NCI-H2029 treated with DMSO at 0.1 percent for 48 hours (cell line): ENCODE measurements at regions not wholly inside any gene's neighbourhood (a gene's known extent, or its start where the extent isn't known, plus 50 kb on each side); places are given as distances from the start of the nearest gene placed in this dataset.

Source experiments
- DNase-seq: peaks from one replicate; lab custom pipeline; 2025; lab: John Stamatoyannopoulos, UW

- DNase-seq: no peak
Observed at GRCh38 chr6:95780037-95780436, 202.7 kb downstream of the MANEA start.

DNA sequence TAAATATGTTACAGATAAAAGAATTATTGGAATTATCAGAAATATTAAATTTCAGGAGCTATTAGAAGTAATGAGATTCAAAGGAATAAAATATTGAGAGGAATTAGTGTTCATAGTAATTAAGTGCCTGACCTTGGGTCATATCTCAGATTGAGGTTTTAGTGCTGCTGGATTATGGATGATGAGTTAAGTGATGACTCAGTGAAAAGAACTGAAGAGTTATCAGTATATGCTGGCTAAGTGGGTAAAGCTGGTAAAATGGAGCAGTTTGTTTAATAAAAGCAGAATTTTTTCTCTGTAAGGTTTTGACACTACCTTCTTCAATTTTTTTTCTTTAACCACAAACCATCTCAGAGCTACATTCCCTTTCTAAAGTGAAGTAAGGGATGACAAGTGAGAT is 206.7 kb downstream of the MANEA start:
- DNase-seq: no peak

- no peak for DNase-seq
Observed at GRCh38 chr6:95784869-95785268, 207.5 kb downstream of the MANEA start.

GRCh38 chr6:95785785-95786184 is 208.4 kb downstream of the MANEA start:
- no peak for DNase-seq

- DNase-seq: no peak
Observed at GRCh38 chr6:95786802-95787201, 209.5 kb downstream of the MANEA start.

GRCh38 chr6:95790787-95791186 is 213.5 kb downstream of the MANEA start:
- no peak for DNase-seq

DNA sequence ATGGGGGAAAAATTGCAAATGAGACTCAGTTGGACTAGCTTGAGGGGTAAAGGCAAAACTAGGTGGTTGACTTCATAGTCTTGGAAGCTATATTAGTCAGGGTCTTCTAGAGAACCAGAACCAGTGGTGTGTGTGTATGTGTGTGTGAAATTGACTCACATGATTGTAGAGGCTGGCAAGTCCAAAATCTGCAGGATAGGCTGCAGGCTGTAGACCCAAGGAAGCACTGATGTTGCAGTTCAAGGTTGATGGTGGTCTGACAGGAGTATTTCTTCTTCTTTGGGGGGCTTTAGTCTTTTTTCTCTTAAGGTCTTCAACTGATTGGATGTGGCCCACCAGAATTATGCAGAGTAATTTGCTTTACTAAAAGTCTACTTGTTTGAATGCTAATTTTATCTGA is 217.4 kb downstream of the MANEA start:
- DNase-seq: no peak

DNA sequence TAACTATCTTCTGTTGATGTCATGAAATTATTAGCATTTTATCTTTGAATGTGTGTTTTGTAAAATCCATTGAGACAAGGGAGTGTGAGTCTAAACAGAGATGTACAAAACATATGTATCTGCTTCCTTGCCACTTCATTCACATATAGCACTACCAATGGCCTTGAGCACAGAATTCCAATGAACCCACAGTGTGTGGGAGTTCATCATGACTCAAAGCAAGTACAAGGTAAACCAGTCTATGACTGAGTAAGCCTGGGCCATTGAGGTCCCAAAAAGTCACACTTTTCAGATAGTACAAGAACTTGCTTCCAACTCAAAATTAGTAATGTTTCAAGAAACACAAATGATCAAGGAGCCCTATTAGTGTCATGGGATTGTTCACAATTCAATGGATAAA is 218.6 kb downstream of the MANEA start:
- no peak for DNase-seq

- no peak for DNase-seq
Observed at GRCh38 chr6:95797054-95797453, 218.7 kb upstream of the FUT9 start.

GRCh38 chr6:95802978-95803377 is 212.8 kb upstream of the FUT9 start:
- DNase-seq: no peak

GRCh38 chr6:95803889-95804288 is 211.9 kb upstream of the FUT9 start:
- DNase-seq: no peak

DNA sequence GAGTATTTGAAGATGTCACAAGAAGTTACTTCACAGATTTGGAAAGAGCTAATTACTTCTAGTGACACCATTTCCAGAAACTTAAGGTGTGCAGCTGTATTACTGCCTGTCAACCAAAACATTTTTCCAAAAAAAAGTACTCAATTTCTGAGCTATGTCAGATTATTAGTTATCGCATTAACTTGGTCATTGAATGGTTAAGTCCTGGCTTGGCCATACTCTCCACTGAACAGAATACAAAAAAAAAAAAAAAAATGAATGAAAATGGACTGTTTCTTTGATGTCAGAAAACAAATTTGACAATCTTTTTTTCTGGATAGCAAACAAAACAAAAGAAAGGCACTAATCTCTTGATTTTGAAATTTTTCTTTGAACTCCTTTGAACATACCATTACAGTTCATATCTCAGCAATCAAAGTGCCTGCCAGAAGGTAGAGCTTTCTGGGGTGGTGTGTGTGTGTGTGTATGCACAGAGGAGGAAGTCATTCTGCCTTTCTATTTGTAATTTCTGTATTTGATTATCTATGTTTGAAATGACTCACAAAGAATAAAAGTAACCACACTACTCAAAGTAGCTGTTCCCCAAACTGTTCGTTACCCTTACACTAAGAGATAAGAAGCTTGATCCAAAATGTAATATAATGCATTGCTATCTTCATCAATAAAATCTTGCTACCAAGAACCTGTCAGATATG is 210.8 kb upstream of the FUT9 start:
- DNase-seq: no peak

DNA sequence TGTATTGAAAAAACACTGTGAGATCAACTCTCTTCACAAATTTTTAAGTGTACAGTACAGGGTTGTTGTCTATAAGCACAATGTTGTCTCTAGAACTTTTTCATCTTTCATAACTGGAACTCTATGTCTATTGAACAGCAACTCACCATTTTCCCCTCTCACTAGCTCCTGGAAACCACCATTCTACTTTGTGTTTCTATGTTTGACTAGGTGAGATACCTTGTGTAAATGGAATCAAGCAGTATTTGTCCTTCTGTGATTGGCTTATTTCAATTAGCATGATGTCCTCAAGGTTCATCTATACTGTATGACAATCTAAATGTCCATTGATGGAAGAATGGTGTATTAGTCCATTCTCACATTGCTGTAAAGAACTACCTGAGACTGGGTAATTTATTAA is 210.1 kb upstream of the FUT9 start:
- no peak for DNase-seq

DNA sequence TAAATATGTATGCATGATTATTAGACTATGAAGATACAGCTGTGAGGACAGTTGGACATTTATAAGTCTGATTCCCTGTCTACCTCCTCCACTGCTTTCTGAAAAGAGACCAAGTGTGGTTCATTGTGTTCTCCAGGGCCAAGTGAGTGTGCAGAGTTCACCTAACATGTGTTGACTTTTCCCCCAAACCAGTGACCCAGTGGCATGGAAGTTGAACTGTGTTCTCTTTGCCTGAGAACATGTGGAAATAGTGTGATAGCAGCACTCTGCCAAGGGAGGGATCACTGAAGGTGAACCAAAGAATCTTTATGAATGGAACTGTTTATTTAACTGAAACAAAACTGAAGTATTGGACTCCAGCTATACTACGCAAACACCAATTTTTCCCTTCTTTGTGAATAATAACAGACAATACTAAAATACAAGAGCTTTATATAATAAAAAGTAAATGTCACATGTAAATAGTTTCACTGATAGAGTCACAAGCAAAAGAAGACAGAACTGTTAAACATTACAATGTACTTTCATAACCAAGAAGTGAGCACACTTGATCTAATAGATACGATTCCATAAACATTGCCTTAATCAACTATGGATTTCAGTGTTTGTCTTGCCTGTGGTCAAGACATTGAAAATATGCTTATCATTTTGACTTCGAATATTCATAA is 200.3 kb upstream of the FUT9 start:
- no peak for DNase-seq

- no peak for DNase-seq
Observed at GRCh38 chr6:95819461-95819860, 196.3 kb upstream of the FUT9 start.

- no peak for DNase-seq
Observed at GRCh38 chr6:95819939-95820338, 195.8 kb upstream of the FUT9 start.

DNA sequence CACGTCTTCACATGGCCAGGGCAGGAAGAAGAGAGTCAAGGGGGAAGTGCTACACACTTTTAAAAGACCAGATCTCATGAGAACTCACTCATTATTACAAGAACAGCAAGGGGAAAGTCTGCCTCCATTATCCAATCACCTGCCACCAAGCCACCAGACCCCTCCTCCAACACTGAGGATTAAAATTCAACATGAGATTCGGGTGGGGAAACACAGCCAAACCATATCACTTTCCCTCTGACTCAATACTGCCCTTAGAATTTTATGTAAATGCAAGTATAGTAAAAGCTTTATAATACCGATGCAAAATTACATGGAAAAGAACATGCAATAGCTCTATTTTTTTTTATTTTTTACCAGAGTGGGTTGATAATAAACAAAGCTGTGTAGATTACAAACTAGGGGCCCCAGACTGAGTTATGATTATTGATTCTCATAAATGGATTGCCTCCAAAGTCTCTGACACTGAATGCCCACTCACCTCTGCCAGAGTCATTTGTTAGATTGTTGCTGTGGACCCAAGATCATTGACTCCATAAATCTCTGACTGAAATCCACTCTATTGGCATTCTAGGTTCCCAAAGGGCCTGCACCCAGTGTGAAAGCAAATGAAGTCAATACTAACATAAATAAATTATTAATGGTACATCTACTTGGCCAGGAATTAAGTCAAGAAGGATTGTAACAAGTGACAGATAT is 184.8 kb upstream of the FUT9 start:
- DNase-seq: no peak

GRCh38 chr6:95837890-95838289 is 177.9 kb upstream of the FUT9 start:
- DNase-seq: no peak

DNA sequence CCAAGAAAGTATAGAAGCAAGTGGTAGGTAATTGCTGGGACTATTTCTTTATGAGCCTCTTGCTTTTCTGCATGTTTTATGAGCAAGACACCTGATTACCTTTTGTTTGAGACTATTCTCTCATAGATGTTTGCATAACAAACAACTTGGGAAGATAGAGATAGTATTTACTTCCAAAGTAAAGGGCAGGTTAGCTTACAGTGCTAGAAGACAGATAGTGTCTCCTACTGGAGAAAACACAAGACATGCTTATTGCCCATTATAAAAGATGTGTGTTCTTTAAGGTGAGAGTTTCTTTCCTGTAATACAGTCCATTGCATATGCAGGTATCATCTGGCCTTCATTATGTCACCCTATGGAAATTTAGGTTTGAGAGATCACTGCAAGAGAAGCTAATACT is 174.2 kb upstream of the FUT9 start:
- no peak for DNase-seq

- DNase-seq: no peak
Observed at GRCh38 chr6:95846652-95847051, 169.1 kb upstream of the FUT9 start.

DNA sequence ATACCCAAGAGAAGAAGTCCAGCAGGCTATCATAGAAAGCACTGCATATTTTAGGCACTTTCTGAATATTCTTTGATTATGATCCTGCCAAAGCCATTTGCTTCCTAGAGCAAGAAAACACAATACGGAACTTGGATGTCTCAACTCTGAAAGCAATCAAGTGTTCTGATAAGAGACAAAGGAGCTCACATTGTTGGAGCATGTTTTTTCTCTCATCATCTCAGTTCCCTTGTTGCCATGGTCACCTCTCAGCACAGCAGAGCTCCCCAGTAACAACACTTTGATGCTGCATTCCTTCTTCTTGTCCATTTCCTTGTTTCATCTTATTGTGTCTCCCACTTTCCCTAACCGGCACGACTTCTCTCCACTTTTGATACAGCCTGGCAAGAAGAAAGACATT is 168.7 kb upstream of the FUT9 start:
- DNase-seq: no peak

DNA sequence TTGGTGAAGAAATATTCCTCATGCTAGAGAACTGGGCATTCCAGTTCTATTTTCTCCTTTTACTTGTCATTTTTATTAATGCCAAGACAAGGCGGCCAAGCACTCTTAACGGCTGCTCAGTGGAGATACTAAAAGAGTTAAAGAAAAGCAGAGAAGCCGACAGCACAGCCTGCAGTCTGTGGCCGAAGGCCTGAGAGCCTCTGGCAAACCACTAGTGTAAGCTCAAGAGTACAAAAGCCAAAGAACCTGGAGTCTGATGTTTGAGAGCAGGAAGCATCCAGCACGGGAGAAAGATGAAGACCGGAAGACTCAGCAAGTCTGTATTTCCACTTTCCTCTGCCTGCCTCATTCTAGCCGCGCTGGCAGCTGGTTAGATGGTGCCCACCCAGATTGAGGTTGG is 167.1 kb upstream of the FUT9 start:
- DNase-seq: no peak

- no peak for DNase-seq
Observed at GRCh38 chr6:95856876-95857364, 158.9 kb upstream of the FUT9 start.
